DND-41 (cell line): ENCODE measurements at regions not wholly inside any gene's neighbourhood (a gene's known extent, or its start where the extent isn't known, plus 50 kb on each side); places are given as distances from the start of the nearest gene placed in this dataset.

Experiments
- ATAC-seq: fragments of 200-7000 bp; cut with Tn5 transposase; 3 replicates; pipeline ENCODE4 v1.9.1; 2021; ENCODE audit warnings: low read depth; ENCODE audit not compliant: insufficient read depth
- DNase-seq: peaks from one replicate; pipeline ENCODE4 v3.0.0-alpha.2; 2020
- H2AFZ ChIP-seq: 2 replicates; pipeline ENCODE4 v1.6.0; 2012; ENCODE audit warnings: low read depth, low read length
- H3K27ac ChIP-seq: 2 replicates; pipeline ENCODE4 v1.5.1; 2012; ENCODE audit warnings: low read length, inconsistent platforms
- H3K27me3 ChIP-seq: fragments of 200-600 bp; sonication (generic); 2 replicates; pipeline ENCODE4 v1.6.0; 2012; ENCODE audit warnings: low read length, mild to moderate bottlenecking, inconsistent platforms; ENCODE audit not compliant: insufficient read depth, poor library complexity
- H3K36me3 ChIP-seq: 2 replicates; pipeline ENCODE4 v1.5.1; 2012; ENCODE audit warnings: low read length, inconsistent platforms; ENCODE audit not compliant: insufficient read depth
- H3K4me1 ChIP-seq: 2 replicates; pipeline ENCODE4 v1.5.1; 2012; ENCODE audit warnings: mild to moderate bottlenecking, low read length; ENCODE audit not compliant: insufficient read depth
- H3K4me2 ChIP-seq: 2 replicates; pipeline ENCODE4 v1.6.0; 2012; ENCODE audit warnings: mild to moderate bottlenecking, moderate library complexity, low read length, inconsistent platforms; ENCODE audit not compliant: insufficient read depth
- H3K4me3 ChIP-seq, 2 experiments: fragments of 200-600 bp in 1 of 2; shearing (Covaris generic) in 1 of 2; 2 replicates each; pipeline ENCODE4 v1.5.1; 2012 to 2016; ENCODE audit warnings: inconsistent platforms in 2 of 2, low read length in 2 of 2, mild to moderate bottlenecking in 2 of 2, low read depth in 1 of 2, moderate library complexity in 1 of 2
- H3K79me2 ChIP-seq: 2 replicates; pipeline ENCODE4 v1.6.0; 2012; ENCODE audit warnings: low read length, inconsistent platforms; ENCODE audit not compliant: insufficient read depth
- H3K9ac ChIP-seq: 2 replicates; pipeline ENCODE4 v1.6.0; 2012; ENCODE audit warnings: low read depth, mild to moderate bottlenecking, inconsistent platforms, low read length, moderate library complexity
- H3K9me3 ChIP-seq: 2 replicates; pipeline ENCODE4 v1.5.1; 2012; ENCODE audit warnings: low read length, moderate library complexity, mild to moderate bottlenecking, inconsistent platforms; ENCODE audit not compliant: insufficient read depth, severe bottlenecking
- H4K20me1 ChIP-seq: 2 replicates; pipeline ENCODE4 v1.6.0; 2012; ENCODE audit warnings: low read length; ENCODE audit not compliant: insufficient read depth
- EZH2 ChIP-seq: IDR thresholded peaks from 3 replicates; pipeline ENCODE4 v1.6.1; 2012; ENCODE audit warnings: borderline replicate concordance, low read depth, mild to moderate bottlenecking, moderate library complexity, low read length, inconsistent platforms; ENCODE audit not compliant: severe bottlenecking
- TF ChIP-seq, protein P1 (sequence below): IDR thresholded peaks from 2 replicates; pipeline ENCODE4 v1.5.1; 2012; ENCODE audit warnings: borderline replicate concordance, low read length, moderate library complexity, mild to moderate bottlenecking; ENCODE audit not compliant: poor library complexity, severe bottlenecking; ENCODE audit errors: extremely low read depth

DNA sequence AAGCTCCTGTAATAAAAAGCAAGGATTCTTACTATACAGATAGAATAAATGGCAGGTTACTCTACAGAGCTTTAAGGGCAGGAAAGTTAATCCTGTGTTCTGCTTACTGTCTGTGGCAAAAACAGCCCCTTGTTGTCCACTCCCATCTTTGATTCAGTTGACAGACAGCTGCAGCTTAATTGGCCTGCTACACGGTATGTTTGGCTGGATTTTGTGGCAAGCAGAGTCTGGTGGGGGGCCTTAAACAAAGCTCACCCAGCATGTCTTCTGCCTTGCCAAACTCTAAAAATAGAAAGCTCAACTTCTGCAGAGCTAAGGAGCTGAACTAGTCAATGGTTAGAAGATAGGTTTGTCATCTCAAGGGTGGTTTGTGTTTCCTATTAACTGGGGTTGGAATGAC, 407.2 kb downstream of the HLX start:
- H3K36me3 ChIP-seq: no peaks in the 10 kb centered on the region
- no peak overlapping the region for H3K27ac ChIP-seq
- DNase-seq: no peak
- no peaks in the 10 kb centered on the region for H3K79me2 ChIP-seq
- no peaks in the 10 kb centered on the region for H3K27me3 ChIP-seq
- no peaks in the 10 kb centered on the region for H3K4me1 ChIP-seq
- no peaks in the 10 kb centered on the region for H3K9me3 ChIP-seq
- TF ChIP-seq EZH2: no peak
- TF ChIP-seq, protein P1, sequence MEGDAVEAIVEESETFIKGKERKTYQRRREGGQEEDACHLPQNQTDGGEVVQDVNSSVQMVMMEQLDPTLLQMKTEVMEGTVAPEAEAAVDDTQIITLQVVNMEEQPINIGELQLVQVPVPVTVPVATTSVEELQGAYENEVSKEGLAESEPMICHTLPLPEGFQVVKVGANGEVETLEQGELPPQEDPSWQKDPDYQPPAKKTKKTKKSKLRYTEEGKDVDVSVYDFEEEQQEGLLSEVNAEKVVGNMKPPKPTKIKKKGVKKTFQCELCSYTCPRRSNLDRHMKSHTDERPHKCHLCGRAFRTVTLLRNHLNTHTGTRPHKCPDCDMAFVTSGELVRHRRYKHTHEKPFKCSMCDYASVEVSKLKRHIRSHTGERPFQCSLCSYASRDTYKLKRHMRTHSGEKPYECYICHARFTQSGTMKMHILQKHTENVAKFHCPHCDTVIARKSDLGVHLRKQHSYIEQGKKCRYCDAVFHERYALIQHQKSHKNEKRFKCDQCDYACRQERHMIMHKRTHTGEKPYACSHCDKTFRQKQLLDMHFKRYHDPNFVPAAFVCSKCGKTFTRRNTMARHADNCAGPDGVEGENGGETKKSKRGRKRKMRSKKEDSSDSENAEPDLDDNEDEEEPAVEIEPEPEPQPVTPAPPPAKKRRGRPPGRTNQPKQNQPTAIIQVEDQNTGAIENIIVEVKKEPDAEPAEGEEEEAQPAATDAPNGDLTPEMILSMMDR: no peak
- H3K4me3 ChIP-seq: no peak overlapping the region
- no peaks in the 10 kb centered on the region for H4K20me1 ChIP-seq
- H3K4me2 ChIP-seq: no peak overlapping the region
- no peak for ATAC-seq
- H2AFZ ChIP-seq: no peak overlapping the region
- H3K9ac ChIP-seq: no peak overlapping the region

DNA sequence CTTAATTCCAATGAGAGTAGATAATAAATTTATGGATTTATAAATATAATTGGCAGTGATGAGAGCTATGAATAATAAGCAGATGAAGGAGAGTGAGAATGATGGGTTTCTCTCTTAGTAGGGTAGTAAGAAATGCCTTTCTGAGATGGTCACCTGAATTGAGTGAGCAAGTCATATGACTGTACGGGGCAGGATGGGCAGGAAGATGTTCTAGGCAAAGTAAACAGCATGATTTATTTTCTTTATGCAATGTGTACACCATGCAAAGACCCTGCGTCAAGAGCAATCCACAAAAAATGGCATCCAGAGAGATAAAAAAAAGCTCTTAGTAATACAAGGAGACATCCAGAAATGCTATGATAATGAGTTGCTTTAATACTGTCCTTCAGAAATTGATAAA, 409.9 kb downstream of the HLX start:
- H3K27me3 ChIP-seq: peaks cover 4% of the 10 kb centered on the region
- no peak for DNase-seq
- no peak overlapping the region for H3K9ac ChIP-seq
- no peaks in the 10 kb centered on the region for H4K20me1 ChIP-seq
- no peak overlapping the region for H2AFZ ChIP-seq
- no peaks in the 10 kb centered on the region for H3K79me2 ChIP-seq
- ATAC-seq: no peak
- TF ChIP-seq EZH2: no peak
- TF ChIP-seq, protein P1: no peak
- H3K4me3 ChIP-seq: no peak overlapping the region
- no peaks in the 10 kb centered on the region for H3K36me3 ChIP-seq
- H3K27ac ChIP-seq: no peak overlapping the region
- no peak overlapping the region for H3K4me2 ChIP-seq
- H3K9me3 ChIP-seq: no peaks in the 10 kb centered on the region
- H3K4me1 ChIP-seq: no peaks in the 10 kb centered on the region

DNA sequence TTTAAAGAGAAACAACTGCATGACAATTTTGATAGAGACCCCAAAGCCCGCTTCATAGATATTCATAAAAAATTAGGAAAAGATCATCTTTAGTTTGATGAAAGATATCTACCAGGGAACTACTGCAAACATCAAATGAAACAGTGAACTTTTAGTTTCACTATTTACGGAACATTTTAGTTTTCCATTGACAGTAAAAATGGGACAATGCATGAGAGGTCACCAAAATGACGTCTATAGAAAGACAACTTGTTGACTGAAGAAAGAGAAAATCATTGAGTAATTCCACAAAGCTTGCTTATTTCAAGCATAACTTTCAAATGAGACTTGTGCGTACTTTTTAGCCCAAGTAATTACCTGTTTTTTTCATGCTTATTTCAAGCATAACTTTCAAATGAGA, 411.4 kb downstream of the HLX start:
- Histone ChIP-seq H3K9ac (no peak overlapping the region), H3K79me2 (no peaks in the 10 kb centered on the region), H3K27ac (no peak overlapping the region), H3K4me2 (no peak overlapping the region), H3K36me3 (no peaks in the 10 kb centered on the region), H2AFZ (no peak overlapping the region), H3K4me1 (no peaks in the 10 kb centered on the region), H3K27me3 (peaks cover 4% of the 10 kb centered on the region), H3K9me3 (no peaks in the 10 kb centered on the region), H4K20me1 (no peaks in the 10 kb centered on the region), H3K4me3 (no peak overlapping the region)
- no peak for DNase-seq
- no peak for ATAC-seq
- no peak for TF ChIP-seq EZH2
- TF ChIP-seq, protein P1: no peak

DNA sequence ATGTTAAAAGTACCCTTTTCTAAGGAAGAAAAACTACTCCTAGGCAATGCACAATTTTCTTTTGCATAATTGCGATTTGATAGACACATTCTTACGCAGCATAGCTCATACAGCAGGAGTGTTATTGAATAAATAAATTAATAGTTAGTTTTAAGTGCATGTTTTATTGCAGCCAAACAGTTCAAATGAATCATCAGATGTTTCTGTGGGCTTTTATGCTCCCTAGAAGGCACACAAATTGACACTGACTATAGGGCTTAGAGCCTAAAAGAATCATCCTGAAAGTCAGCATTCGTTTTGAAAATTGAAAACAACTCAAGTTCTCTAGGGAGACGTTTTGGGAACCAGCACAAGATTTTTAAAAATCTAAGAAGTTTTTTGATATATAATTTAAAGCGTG, 411.9 kb downstream of the HLX start:
- H3K36me3 ChIP-seq: no peaks in the 10 kb centered on the region
- ATAC-seq: no peak
- H3K27me3 ChIP-seq: peaks cover 4% of the 10 kb centered on the region
- H4K20me1 ChIP-seq: no peaks in the 10 kb centered on the region
- no peak overlapping the region for H2AFZ ChIP-seq
- H3K27ac ChIP-seq: no peak overlapping the region
- H3K9me3 ChIP-seq: no peaks in the 10 kb centered on the region
- no peak for DNase-seq
- TF ChIP-seq, protein P1: no peak
- TF ChIP-seq EZH2: no peak
- H3K79me2 ChIP-seq: no peaks in the 10 kb centered on the region
- no peaks in the 10 kb centered on the region for H3K4me1 ChIP-seq
- no peak overlapping the region for H3K4me2 ChIP-seq
- H3K4me3 ChIP-seq: no peak overlapping the region
- H3K9ac ChIP-seq: no peak overlapping the region
